NCI-H526 treated with DMSO at 0.1 percent for 48 hours (cell line): ENCODE measurements at regions not wholly inside any gene's neighbourhood (a gene's known extent, or its start where the extent isn't known, plus 50 kb on each side); places are given as distances from the start of the nearest gene placed in this dataset.
"Not testable (repeated sequence)": the region's sequence is repeated elsewhere in the genome, so short reads cannot be mapped to it uniquely, and the experiment has no call there.

ENCODE experiments used
- DNase-seq: peaks from one replicate; lab custom pipeline; 2025; lab: John Stamatoyannopoulos, UW

DNA sequence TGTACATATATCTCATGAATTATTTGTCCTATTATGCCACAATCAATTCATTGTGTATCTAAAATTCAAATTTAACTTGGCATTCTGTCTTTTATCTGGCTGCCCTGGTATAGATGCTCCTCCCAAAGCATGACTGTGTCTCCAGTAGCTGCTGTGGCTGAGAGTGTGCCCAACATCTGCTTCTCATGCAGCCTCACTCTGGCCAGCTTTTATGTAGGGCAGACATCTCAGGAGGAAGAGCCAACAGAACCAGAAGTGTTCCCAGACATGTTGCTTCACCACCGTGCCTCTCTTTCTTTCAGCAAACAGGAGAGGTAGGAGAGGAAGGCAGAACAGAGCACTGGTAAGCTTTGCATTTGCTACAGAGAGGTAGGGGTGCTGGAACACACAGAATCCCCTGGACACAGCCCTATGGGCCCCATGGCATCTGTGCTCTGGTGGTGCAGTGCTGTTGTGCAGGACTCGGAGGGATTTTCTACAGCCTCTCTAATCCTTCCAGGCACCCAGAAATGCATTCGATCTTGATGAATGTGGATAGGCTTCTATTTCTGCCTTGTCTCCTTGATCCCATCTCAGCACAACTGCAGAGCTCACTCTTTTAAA is 637.1 kb downstream of the UTRN start:
- DNase-seq, result no peak

DNA sequence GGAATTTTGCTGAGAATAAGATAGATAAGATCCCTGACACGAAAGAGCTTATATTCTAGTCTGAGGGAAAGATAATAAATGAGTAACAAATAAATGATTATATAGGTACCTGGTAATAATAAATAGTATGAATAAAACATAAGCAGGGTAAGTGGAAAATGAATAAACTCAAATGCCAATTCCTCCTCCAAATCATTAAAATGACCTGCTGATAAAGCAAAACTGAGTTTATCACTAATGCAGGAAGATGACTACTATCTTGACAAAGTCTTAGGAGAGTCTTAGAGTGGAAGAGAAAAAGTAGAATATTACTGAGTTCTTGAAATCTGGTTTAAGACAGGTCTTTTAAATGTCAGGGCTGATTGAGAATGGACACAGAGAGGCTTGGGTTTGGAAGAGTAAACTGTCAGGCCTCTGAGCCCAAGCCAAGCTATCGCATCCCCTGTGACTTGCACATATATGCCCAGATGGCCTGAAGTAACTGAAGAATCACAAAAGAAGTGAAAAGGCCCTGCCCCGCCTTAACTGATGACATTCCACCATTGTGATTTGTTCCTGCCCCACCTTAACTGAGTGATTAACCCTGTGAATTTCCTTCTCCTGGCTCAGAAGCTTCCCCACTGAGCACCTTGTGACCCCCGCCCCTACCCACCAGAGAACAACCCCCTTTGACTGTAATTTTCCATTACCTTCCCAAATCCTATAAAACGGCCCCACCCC is 637.8 kb downstream of the UTRN start:
- not testable (repeated sequence) for DNase-seq

DNA sequence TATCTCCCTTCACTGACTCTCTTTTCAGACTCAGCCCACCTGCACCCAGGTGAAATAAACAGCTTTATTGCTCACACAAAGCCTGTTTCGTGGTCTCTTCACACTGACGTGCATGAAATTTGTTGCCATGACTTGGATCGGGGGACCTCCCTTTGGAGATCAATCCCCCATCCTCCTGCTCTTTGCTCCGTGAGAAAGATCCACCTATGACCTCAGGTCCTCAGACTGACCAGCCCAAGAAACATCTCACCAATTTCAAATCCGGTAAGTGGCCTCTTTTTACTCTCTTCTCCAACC is 638.3 kb downstream of the UTRN start:
- not testable (repeated sequence) for DNase-seq

DNA sequence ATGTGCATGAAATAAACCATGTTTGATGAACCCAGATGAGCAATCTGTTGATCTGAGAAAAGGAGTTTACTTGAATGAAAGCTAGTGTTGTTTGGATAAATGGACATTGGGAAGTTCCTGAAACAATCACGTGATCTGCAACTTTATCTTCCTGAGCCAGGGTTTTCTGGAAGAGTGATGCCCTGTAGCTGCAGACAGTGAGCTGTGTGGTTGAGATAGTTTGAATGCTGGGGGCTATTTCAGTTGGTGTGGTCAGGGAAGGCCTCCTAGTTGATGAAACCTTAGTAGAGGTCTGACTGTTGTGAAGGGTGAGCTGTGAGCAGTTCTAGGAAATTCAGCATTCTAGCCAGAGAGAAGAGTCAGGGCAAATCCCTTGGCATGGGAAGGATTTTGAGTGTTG is 643.7 kb downstream of the UTRN start:
- no peak for DNase-seq

DNA sequence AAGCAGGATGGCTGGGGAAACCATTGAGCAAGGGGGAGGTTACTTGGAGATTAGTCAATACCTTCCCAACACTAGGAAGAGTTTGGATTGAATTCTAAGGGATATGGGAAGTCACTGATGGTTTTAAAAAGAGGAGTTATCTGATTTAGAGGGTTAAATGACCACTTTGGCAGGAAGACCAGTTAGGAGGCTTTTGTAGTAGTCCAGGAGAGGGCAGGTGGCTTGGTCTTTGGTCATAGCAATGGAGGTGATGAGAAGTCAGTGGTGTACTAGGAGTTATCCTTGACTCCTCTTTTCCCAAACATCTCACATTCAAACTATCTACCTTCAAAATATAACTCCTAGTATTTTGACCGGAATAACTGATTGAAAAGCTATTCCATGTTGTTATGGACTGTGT is 644.1 kb downstream of the UTRN start:
- no peak for DNase-seq

DNA sequence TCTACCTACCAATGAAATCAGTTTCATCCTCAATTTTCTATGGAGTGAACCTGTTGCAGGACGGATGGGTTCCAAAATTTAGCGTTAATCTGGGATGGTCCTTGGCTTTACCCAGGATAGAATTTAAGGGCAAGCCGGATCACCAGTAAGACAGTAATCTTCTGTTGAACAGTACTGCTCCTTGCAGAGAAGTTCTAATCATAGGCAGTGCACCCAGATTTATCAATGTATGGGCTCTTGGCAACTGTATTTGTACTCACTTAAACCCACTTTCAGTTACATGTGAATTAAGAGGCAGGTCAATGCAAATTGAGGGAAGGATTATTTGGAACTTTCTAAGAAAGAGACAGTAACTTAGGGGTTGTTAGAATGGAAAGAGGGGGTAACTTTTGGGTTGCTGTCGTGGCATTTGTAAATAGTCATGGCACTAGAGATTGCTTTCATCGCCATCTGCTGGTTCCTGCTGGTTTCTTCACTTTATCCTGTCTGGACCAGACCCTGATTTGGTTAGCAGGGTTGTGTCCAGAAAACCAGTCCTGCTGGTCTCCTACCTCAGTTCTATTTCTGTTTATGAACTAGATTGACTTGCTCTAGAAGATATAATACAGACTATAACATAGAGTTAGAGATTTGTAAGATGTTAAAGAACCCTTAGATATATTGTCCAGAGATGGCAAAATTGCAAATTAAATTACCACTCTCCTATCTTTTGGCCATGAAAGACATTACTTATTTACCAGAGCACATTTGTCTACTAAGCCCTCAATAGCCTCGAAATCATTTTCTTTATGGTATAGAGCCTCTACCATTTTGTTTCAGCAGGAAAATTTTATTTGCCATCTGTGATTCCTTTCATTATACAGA is 646.3 kb downstream of the UTRN start:
- peak; percentile 17 for DNase-seq

DNA sequence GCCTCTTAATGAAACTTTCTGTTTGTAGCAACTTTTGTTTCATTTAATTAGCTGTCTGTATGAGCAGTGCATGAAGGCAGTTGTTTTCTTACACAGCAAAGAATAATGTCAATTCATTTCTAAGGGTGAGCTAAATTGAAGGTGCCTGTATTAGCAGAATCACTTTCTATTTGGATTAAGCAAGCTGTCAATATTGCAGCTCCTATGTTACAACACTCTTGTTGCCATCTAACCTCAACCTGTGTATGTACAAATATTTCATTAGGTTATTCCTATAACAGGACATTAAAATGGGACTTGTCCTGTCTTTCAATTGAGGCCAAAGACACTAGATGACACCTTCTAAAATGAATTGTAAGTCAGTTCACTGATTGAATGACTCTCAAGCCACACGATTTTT is 647.5 kb downstream of the UTRN start:
- no peak for DNase-seq

DNA sequence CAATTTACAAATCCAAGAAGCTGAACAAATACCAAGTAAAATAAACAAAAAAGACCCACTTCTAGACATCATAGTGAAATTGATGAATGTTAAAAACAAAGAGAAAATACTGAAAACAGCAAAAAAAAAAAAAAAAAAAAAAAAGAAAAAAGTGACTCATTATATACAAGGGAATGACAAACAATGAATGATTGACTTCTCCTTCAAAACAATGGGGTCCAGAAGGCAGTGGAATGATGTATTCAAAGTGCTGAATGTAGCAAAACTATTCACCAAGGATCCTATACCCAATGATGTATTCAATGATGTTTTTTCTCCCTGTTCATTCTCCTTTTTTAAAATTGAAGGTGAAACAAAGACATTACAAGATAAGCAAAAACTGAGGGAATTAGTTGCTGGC is 650.0 kb downstream of the UTRN start:
- DNase-seq, result no peak

DNA sequence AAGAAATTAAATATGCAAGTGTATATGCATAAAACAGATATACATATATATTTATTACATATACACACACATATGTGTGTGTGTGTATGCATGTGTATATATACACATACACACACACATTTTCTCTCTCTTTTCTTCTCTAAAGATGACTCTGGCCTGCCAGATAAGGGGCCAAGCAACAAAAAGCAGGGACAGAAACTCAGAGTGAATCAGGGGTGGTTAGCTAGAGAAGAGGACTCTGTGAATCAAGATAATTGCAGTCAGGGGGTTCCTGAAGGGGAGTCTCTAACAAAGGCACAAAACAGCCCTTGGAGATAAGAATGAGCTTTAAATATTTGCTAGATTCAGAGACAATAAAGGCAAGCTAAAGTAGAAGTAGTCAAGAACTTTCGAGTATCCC is 650.5 kb downstream of the UTRN start:
- no peak for DNase-seq

DNA sequence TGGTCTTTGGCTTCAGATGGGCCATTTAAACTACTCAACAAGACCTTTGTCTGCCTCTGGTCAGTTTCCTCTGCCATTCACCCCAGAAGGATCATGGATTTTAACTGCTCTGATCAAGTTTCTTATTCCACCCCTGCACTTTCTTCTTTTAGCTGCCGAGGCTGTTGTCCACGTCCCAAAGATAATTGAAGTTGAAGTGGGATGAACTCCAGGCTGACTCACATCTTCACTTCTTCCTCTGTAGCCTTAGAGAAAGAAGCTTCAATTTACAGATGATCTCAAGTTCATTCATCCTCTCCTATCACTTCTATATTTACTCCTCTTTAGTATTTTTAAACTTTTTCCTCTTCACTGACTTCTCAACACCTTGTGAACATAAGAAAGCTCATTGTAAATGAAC is 651.6 kb downstream of the UTRN start:
- no peak for DNase-seq

DNA sequence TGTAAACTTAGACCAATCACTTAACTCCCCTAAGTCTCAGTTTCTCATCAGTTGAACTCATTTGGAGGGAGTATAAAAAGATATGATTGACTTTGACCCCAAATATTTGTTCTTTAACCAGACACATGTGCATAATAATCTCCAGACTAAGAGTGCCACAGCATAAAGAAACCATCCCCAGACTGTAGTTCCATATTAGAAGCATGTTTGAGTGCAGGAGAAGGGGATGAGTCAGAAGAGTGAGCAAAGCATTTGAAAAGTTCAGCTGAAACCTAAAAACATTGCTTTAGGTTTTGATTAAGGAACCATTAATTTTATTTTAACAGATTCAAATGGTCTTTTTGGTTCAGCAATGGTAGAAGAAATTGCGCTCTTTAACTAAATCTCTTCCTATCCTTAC is 654.8 kb downstream of the UTRN start:
- DNase-seq, result no peak

DNA sequence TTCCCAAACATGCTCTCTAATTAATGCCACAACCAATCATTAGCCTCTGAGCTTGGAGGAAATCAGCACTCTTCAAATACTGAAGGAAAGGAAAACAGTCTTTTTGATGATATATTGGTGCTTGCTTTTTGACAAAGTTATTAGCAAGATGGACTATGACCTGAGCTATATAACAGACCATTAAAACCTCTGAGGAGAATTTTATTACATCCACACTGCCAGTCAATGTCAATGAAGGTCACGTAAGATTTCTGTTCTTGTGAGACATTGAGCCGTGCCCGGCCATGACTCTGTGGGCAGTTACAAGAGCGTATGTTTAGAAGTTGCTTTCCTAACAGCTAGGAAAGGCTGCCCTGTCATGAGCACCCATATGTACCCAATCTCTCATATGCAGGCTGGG is 659.0 kb downstream of the UTRN start:
- no peak for DNase-seq

DNA sequence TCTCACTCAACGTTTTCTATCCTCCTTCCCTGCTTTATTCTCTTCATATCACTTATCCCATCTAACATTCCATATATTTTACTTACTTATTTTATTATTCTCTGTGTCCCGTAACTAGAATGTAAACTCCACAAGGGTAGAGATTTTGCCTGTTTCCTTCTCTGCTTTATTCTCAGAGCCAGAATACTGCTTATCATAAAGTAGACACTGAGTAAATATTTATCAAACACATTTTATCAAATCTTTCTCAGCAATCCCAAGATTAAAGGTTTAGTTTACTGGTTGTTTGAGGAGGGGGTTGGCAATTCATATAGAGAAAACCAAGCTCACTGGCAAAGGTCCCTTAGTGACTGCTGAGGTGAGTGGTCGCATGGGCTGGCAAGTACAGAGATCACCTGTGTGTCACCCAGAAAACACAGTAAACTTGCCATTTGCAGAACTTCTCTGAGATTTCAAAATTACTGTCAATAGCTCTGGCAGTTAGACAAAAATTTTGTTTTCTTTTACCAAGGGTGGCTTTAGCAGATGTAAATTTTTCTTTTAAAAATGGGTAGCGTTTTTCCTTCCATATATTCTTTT is 662.4 kb downstream of the UTRN start:
- DNase-seq, result no peak

DNA sequence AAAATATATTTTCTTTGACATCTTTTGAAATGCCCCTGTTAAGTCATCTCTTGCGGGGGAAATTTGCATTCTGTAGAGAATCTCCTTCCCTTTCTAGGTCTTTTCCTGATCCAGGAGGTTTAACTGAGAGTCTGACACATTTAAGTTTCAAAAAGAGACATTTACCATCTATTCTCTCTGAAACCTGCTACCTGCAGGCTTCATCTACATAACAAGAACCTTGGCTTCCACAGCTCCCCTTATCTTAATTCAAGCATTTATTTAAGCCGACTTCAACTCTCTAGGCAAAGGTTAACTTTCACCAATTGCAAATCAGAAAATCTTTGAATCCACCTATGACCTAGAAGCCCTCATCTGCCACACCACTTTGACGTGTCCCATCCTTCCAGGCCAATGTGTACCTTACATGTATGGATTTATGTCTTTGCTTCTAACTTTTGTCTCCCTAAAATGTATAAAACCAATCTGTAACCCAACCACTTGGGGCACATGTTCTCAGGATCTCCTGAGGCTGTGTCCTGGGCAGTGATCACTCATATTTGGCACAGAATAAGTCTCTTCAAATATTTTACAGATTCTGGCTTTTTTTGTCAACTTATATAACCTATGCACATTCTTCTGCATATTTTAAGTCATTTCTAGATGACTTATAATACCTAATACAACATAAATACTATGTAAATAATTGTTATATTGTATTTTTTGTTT is 666.7 kb downstream of the UTRN start:
- no peak for DNase-seq

DNA sequence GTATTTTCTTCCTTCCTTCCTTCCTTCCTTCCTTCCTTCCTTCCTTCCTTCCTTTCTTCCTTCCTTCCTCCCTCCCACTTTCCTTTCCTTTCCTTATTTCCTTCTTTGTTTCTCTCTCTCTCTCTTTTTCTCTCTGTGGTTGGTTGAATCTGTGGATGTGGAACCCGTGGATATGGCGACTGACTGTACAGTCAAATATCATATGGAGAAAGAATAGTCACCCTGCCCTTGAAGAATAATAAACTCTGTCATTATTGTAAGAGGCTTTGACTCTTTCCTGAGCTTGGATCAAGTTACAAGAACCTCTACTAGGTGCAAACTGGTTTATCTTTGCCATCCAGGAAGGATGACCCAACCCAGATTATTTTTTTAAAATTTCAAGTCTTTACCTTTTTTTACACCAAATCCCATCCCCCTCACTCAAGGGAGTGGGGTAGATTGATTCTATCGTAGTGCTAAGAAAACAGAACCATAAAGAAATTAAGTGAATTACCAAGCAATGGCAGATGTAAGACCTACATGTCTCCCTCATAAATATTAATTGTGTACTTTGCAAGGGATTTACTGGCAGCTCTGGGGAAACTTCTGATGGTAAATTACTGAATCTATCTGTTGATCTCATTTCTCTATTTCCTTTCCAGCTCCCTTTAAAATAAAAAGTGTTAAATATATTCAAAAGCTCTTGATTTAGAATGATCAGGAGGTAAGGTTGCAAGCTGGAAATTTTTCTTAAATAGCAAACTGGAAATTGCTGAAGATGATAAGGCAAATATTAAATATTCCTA is 667.5 kb downstream of the UTRN start:
- DNase-seq, result no peak

DNA sequence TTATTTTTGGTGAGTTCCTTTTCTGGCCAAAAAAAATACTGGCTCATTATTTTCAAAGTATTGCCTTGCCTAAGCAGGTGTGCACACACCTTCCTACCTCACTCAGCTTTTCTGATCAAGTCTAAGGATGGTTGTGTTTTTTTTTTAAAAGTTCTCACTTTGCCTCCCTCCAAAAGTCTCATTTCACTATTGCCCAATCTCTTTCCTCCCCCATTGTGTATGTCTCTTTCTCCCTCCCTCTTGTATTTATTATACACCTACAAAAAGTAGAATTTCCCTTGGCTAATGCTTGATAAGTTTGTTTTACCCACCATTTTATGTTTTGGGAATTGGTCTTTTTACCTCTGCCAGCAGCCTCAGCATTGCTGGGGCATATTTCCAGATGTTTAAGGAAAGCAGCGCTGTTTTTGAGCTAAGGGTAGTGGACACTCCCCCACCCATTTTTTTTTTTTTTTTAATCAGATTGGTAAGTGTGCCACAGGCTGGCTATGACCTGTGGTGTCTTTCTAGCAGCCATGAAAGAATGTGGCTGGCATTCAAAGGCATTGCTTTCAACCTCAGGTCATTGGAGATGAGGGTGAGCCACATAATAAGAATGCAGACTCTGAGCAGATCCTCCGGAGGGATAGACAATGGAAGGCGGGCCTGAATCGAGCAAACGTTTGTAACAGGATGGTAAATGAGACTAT is 668.6 kb downstream of the UTRN start:
- no peak for DNase-seq

DNA sequence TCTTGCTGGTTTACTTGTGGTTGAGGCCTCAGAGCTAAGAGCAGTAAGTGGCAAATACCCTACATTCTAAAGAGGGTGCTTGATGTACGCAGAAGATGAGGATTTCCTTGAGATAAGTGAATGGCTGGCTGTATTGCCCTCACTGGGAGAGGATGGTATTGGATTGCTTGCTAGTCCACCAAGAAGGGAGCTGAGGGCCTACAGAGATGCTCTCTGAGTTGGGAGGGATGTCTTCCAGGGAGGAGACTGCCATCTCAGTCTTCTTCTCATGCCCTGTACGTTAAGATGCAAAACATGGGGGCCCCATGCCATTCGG is 669.1 kb downstream of the UTRN start:
- DNase-seq, result no peak

DNA sequence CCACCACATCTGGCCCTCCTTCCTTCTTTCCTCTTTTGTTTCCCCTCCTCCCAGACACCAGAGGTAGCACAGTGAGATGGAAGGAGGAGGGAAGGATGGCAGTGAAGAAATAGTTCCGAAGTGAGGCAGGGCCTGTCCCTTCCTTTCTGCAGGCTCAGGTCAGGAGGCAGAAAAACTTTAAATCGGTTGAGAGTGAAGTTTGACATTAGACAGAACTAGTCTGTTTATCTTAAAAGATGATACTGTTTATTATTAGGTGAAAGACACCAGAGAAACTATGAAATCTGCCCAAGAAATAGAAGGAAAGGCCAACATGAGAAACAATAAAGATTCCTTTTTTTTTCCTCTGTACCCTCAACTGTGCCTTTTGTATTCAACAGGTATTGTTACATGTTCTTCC is 670.3 kb downstream of the UTRN start:
- DNase-seq, result no peak

DNA sequence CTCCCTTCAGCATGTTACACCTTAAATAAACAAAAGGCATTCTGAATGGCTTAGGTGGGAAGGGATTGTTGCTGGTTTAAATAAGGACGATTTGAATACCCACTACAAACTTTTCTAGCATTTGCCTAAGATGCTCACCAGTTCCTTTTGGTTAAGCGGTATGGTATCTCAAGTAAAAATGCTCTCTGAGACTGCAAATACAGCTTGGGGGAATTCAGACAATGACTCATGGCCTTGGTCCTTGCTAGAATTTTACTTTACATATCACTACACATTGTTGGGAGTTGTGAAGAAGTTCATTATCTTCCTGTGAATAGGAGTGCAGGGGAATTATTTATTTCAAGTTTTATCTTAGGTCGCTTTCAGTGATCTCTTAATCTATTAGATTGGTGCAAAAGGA is 670.7 kb downstream of the UTRN start:
- DNase-seq, result no peak

DNA sequence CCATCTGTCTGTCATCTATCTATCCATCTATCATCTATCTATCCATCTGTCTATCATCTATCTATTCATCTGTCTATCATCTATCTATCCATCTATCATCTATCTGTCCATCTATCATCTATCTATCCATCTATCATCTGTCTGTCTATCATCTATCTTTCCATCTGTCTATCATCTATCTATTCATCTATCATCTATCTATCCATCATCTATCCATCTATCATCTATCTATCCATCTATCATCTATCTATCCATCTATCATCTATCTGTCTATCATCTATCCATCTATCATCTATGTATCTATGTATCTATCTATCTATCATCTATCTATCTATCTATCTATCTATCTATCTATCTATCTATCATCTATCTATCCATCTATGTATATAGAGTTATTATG is 671.6 kb downstream of the UTRN start:
- DNase-seq, result not testable (repeated sequence)
